Heart right ventricle (tissue), 16 donors: ENCODE measurements at regions not wholly inside any gene's neighbourhood (a gene's known extent, or its start where the extent isn't known, plus 50 kb on each side); places are given as distances from the start of the nearest gene placed in this dataset.

Experiments
- ATAC-seq, 8 donors: fragments of 200-7000 bp; cut with Tn5 transposase; one replicate each; pipeline ENCODE4 v1.9.1; 2020; ENCODE audit warnings: mild to moderate bottlenecking in 8 of 8, moderate library complexity in 8 of 8, moderate number of reproducible peaks in 1 of 8
- DNase-seq, 2 donors: peaks; one replicate each; pipeline ENCODE4 v3.0.0-alpha.2; 2020
- H3K27ac ChIP-seq, 10 donors: fragments of 200-600 bp; sonication (generic) in 2 of 10; one replicate each; pipeline versions ENCODE4 v1.5.0 to v1.8.0; 2020 to 2022; ENCODE audit warnings: mild to moderate bottlenecking in 3 of 10
- H3K27me3 ChIP-seq, 7 donors: fragments of 200-600 bp; one replicate each; pipeline ENCODE4 v1.8.0; 2021 to 2022; ENCODE audit warnings: mild to moderate bottlenecking in 2 of 7
- H3K36me3 ChIP-seq, 9 donors: fragments of 200-600 bp; sonication (generic) in 1 of 9; one replicate each; pipeline versions ENCODE4 v1.5.0 to v1.8.0; 2020 to 2022; ENCODE audit warnings: mild to moderate bottlenecking in 2 of 9
- H3K4me1 ChIP-seq, 9 donors: fragments of 200-600 bp; sonication (generic) in 1 of 9; one replicate each; pipeline versions ENCODE4 v1.5.0 to v1.8.0; 2020 to 2022; ENCODE audit warnings: mild to moderate bottlenecking in 4 of 9
- H3K4me3 ChIP-seq, 10 donors: fragments of 200-600 bp; sonication (generic) in 2 of 10; one replicate each; pipeline versions ENCODE4 v1.5.0 to v1.8.0; 2020 to 2022; ENCODE audit warnings: mild to moderate bottlenecking in 7 of 10, moderate library complexity in 2 of 10
- H3K9me3 ChIP-seq, 11 donors: fragments of 200-600 bp in 10 of 11; sonication (generic) in 2 of 11; one replicate each; pipeline versions ENCODE4 v1.5.0 to v1.8.0; 2013 to 2022; ENCODE audit warnings: mild to moderate bottlenecking in 2 of 11, control low read depth in 1 of 11, moderate library complexity in 1 of 11
- CTCF ChIP-seq, 9 donors: fragments of 200-600 bp; sonication (generic) in 2 of 9; IDR thresholded peaks; one replicate each; pipeline versions ENCODE4 v1.5.0 to v1.8.0; 2021 to 2022; ENCODE audit warnings: antibody characterized with exemption in 9 of 9, mild to moderate bottlenecking in 5 of 9, moderate library complexity in 1 of 9
- WGBS, 2 donors: extraction: QIAGEN DNeasy Blood & Tissue Kit; methylation state at CpG; one replicate each; pipeline ENCODE4 v1.1.7; 2013; ENCODE audit warnings: inconsistent platforms in 1 of 2; 5-methylcytosine and 5-hydroxymethylcytosine counted together
- intact Hi-C, 10 donors: fragments of 100-400 bp; cut with DNase I; formaldehyde crosslinking; loops; one replicate each; pipeline versions ENCODE4 v1.11.1 to v1.14.2; 2022
- donor health status: Arrhythmogenic right ventricular cardiomyopathy.
- donor health status: ischemic (EF 13 %, LVEDD 7.1; RV severe dilation, severe dysfunction).
- donor health status: healthy with polysubstance abuse.
- donor health status: DM: no; HTN: yes; CAD: no.
- donor health status: DM: no; HTN: no; CAD: no.
- donor health status: ischemic (EF 25% LVEDD 6.9; RV normal size, moderate dysfunction).
- donor health status: ischemic (EF 25% LVEDD 5.7; RV mildly dilated, moderate dysfunction).
- donor health status: healthy.
- donor health status: DM: yes; HTN: yes; CAD: no.
- donor health status: Ischemic cardiomyopathy.
- donor health status: ischemic (EF 35%, LVEDD 5.7; RV mildly dilated, moderate dysfunction).
- donor health status: nonischemic (EF 11% LVEDD 7.7; RV severe dilation, severe dysfunction).
- donor health status: DM: yes; HTN: yes; CAD: no.
- donor health status: PGD.
- donor health status: ischemic (EF 29% LVEDD 5.4; RV normal size, mild dysfunction).
- donor health status: nonischemic (EF 23%, LVEDD 6.1; RV moderate dilation, normal function).

GRCh38 chr5:89545076-89545475 is 662.1 kb upstream of the MEF2C start:
- no peaks in the 10 kb centered on the region for H3K36me3 ChIP-seq
- H3K27ac ChIP-seq: no peak overlapping the region
- no peak overlapping the region for H3K4me3 ChIP-seq
- ATAC-seq (no peak), DNase-seq (no peak)
- 88 to 89% methylated on average over 2 of the region's 2 CpGs for WGBS, 2 donors
- no peak for TF ChIP-seq CTCF (IDR thresholded peaks at IDR 0.05)
- no peaks in the 10 kb centered on the region for H3K9me3 ChIP-seq
- H3K27me3 ChIP-seq: no peaks in the 10 kb centered on the region
- H3K4me1 ChIP-seq: no peaks in the 10 kb centered on the region
- intact Hi-C loops: no loop called here

- WGBS, 2 donors: 91 to 97% methylated on average over 3 of the region's 3 CpGs
- Histone ChIP-seq H3K9me3 (no peaks in the 10 kb centered on the region), H3K36me3 (no peaks in the 10 kb centered on the region), H3K27ac (no peak overlapping the region), H3K4me1 (no peaks in the 10 kb centered on the region), H3K4me3 (no peak overlapping the region), H3K27me3 (no peaks in the 10 kb centered on the region)
- intact Hi-C loops: no loop called here
- TF ChIP-seq CTCF (IDR thresholded peaks at IDR 0.05): no peak
- ATAC-seq: no peak
- no peak for DNase-seq
Measured at GRCh38 chr5:89542736-89543135, 659.8 kb upstream of the MEF2C start.

- ATAC-seq (no peak), DNase-seq (no peak)
- no peaks in the 10 kb centered on the region for H3K4me1 ChIP-seq
- no peak overlapping the region for H3K4me3 ChIP-seq
- no peaks in the 10 kb centered on the region for H3K9me3 ChIP-seq
- WGBS, 2 donors: 93 to 97% methylated on average over 2 of the region's 2 CpGs
- no peak overlapping the region for H3K27ac ChIP-seq
- H3K27me3 ChIP-seq: no peaks in the 10 kb centered on the region
- TF ChIP-seq CTCF (IDR thresholded peaks at IDR 0.05): no peak
- intact Hi-C loops: no loop called here
- H3K36me3 ChIP-seq: no peaks in the 10 kb centered on the region
Measured at GRCh38 chr5:89537800-89538199, 654.8 kb upstream of the MEF2C start.

- Histone ChIP-seq H3K27me3 (no peaks in the 10 kb centered on the region), H3K4me1 (no peaks in the 10 kb centered on the region), H3K27ac (no peak overlapping the region), H3K4me3 (no peak overlapping the region), H3K36me3 (no peaks in the 10 kb centered on the region), H3K9me3 (no peaks in the 10 kb centered on the region)
- no peak for TF ChIP-seq CTCF (IDR thresholded peaks at IDR 0.05)
- peak in 3 of 8 donors; percentile 42 to 82 (median 44) for ATAC-seq
- WGBS, 2 donors: 81 to 90% methylated on average over 2 of the region's 2 CpGs
- no peak for DNase-seq
- intact Hi-C loops: no loop called here
Measured at GRCh38 chr5:89536020-89536419, 653.0 kb upstream of the MEF2C start.

GRCh38 chr5:89535411-89535810 is 652.4 kb upstream of the MEF2C start:
- intact Hi-C loops: no loop called here
- no peak for DNase-seq
- Histone ChIP-seq H3K36me3 (no peaks in the 10 kb centered on the region), H3K4me1 (no peaks in the 10 kb centered on the region), H3K9me3 (no peaks in the 10 kb centered on the region), H3K27me3 (no peaks in the 10 kb centered on the region), H3K27ac (no peak overlapping the region), H3K4me3 (no peak overlapping the region)
- 93 to 97% methylated on average over 2 of the region's 2 CpGs for WGBS, 2 donors
- no peak for TF ChIP-seq CTCF (IDR thresholded peaks at IDR 0.05)
- no peak for ATAC-seq
